GM18505 (cell line): ENCODE measurements at regions not wholly inside any gene's neighbourhood (a gene's known extent, or its start where the extent isn't known, plus 50 kb on each side); places are given as distances from the start of the nearest gene placed in this dataset.

Experiments
- ATAC-seq: cut with Tn5 transposase; IDR thresholded peaks from one replicate; pipeline ENCODE4 v1.9.1; 2021; ENCODE audit not compliant: unreplicated experiment
- POLR2A ChIP-seq: IDR thresholded peaks from 4 replicates; pipeline ENCODE4 v1.6.1; 2011; ENCODE audit warnings: borderline replicate concordance; ENCODE audit not compliant: insufficient read depth, insufficient read length; ENCODE audit errors: extremely low read depth

GRCh38 chr4:43233321-43233720 lies 340.8 kb downstream of the GRXCR1 start:
- ATAC-seq: no peak

GRCh38 chr4:43234626-43235415 lies 342.3 kb downstream of the GRXCR1 start:
- TF ChIP-seq POLR2A: no peak
- ATAC-seq: no peak

More at GRCh38 chr4:43233321-43233720, 340.8 kb downstream of the GRXCR1 start:
- no peak for TF ChIP-seq POLR2A

- no peak for TF ChIP-seq POLR2A
- ATAC-seq: no peak
These were observed 345.5 kb downstream of the GRXCR1 start for GRCh38 chr4:43238008-43238407.

GRCh38 chr4:43238585-43238984 lies 346.1 kb downstream of the GRXCR1 start:
- TF ChIP-seq POLR2A: no peak
- no peak for ATAC-seq

GRCh38 chr4:43241104-43241503 lies 348.6 kb downstream of the GRXCR1 start:
- no peak for TF ChIP-seq POLR2A

GRCh38 chr4:43242606-43243005 lies 350.1 kb downstream of the GRXCR1 start:
- TF ChIP-seq POLR2A: no peak
- ATAC-seq: no peak

More at GRCh38 chr4:43241104-43241503, 348.6 kb downstream of the GRXCR1 start:
- no peak for ATAC-seq

- ATAC-seq: no peak
- TF ChIP-seq POLR2A: no peak
These were observed 351.1 kb downstream of the GRXCR1 start for GRCh38 chr4:43243433-43244116.

- peak; percentile 99 for ATAC-seq
- no peak for TF ChIP-seq POLR2A
These were observed 352.3 kb downstream of the GRXCR1 start for GRCh38 chr4:43244688-43245382.

GRCh38 chr4:43251841-43252240 lies 359.3 kb downstream of the GRXCR1 start:
- TF ChIP-seq POLR2A: no peak
- ATAC-seq: no peak

- no peak for TF ChIP-seq POLR2A
- ATAC-seq: no peak
These were observed 361.0 kb downstream of the GRXCR1 start for GRCh38 chr4:43253541-43253940.

- TF ChIP-seq POLR2A: no peak
- ATAC-seq: no peak
These were observed 372.2 kb downstream of the GRXCR1 start for GRCh38 chr4:43264730-43265129.

- no peak for TF ChIP-seq POLR2A
- no peak for ATAC-seq
These were observed 379.4 kb downstream of the GRXCR1 start for GRCh38 chr4:43271946-43272345.

GRCh38 chr4:43274376-43274775 lies 381.9 kb downstream of the GRXCR1 start:
- no peak for ATAC-seq
- no peak for TF ChIP-seq POLR2A
